ENCODE measurements at regions not wholly inside any gene's neighbourhood (a gene's known extent, or its start where the extent isn't known, plus 50 kb on each side); places are given as distances from the start of the nearest gene placed in this dataset.

DNA sequence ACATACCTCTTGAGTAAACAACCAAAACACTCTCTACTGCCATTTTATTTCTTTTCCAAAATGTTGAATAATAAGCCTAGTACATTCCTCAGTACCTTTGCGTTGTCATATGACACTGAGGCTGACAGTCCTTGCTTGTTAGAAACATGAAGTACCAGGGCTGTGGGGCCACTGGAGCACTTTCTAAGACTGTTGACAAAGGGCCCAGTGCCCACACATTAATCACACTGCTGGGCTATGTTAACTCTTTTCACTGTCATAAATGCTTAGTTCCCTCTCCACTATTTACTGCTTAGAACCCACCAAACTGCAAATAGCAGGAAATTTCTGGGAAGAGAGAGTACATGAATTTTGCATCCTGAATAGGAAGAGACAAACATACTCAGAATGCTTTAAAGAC is 57.1 kb downstream of the FAM47B start:
- ChIA-PET CTCF (no interaction called here), POLR2A (no interaction called here)
- TF ChIP-seq, protein P1, sequence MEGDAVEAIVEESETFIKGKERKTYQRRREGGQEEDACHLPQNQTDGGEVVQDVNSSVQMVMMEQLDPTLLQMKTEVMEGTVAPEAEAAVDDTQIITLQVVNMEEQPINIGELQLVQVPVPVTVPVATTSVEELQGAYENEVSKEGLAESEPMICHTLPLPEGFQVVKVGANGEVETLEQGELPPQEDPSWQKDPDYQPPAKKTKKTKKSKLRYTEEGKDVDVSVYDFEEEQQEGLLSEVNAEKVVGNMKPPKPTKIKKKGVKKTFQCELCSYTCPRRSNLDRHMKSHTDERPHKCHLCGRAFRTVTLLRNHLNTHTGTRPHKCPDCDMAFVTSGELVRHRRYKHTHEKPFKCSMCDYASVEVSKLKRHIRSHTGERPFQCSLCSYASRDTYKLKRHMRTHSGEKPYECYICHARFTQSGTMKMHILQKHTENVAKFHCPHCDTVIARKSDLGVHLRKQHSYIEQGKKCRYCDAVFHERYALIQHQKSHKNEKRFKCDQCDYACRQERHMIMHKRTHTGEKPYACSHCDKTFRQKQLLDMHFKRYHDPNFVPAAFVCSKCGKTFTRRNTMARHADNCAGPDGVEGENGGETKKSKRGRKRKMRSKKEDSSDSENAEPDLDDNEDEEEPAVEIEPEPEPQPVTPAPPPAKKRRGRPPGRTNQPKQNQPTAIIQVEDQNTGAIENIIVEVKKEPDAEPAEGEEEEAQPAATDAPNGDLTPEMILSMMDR (IDR thresholded peaks at IDR 0.05; ENCODE audit: insufficient read depth, low read length, missing control alignments) = no peak
- no peak overlapping the region for H3K4me3 ChIP-seq (ENCODE audit: low read depth, low read length)
- DNase-seq (ENCODE audit: low read depth, low spot score) = no peak

DNA sequence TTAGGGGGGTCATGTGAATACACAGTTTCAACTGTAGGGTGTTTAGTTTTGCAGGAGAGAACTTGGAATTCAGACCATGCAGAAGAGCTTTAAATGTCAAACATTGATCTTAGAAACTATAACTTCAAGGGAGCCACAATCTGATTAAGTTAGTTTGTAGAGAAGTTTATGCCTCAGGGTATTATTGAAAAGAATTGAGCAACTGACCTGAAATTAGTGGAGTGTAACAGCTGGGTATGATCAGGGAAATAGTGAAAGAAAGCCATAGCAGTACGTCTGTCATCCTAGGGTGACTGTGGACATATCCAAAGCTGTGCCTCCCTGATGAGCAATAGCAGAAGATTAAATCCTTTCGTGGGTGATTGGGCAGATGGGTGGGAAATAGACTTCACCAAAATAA is 63.8 kb downstream of the FAM47B start:
- no peak overlapping the region for H3K4me3 ChIP-seq (ENCODE audit: low read depth, low read length)
- TF ChIP-seq, protein P1 (IDR thresholded peaks at IDR 0.05; ENCODE audit: insufficient read depth, low read length, missing control alignments) = no peak
- DNase-seq (ENCODE audit: low read depth, low spot score) = no peak
- ChIA-PET CTCF (no interaction called here), POLR2A (no interaction called here)

DNA sequence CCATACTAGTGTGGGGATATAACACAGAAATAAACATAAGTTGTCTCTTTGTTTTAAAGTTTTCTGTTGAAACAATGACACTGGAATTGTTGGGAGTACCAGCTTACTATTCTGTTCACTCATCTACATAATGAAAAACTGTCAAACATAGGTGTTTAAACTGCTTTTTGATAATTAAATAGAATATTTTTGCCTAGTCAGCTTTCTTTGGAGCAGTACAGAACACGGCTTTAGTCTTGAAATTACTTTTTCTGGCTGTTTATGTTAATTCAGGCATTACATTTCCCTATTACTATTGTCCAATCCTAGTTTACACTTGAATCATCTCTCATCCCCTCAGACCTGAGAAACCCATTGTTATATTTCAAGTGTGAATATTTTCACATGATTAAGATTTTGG is 73.0 kb downstream of the FAM47B start:
- CTCF ChIA-PET = no interaction called here
- POLR2A ChIA-PET = no interaction called here

DNA sequence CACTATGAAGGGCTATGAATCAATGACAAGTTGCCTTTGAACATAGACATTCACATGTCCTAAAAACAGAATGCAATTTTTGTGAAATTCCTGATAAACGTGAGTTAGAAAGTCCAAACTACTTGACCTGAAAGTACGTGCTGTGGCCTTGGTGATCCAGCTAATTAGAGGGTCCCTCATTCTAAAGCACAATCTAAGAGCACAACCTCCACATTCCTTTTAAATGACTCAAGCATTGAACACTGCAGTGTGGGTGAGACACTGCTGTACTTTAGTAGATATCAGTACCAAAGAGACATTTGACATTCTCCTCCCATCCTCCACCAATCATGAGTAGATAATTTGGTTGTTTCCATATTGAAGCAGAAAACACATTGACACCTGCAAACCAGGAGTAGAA is 73.5 kb downstream of the FAM47B start:
- H3K4me3 ChIP-seq (ENCODE audit: low read depth, low read length) = no peak overlapping the region
- TF ChIP-seq, protein P1 (IDR thresholded peaks at IDR 0.05; ENCODE audit: insufficient read depth, low read length, missing control alignments) = no peak
- ChIA-PET CTCF (no interaction called here), POLR2A (no interaction called here)
- no peak for DNase-seq (ENCODE audit: low read depth, low spot score)

More for the DNA sequence above, 73.0 kb downstream of the FAM47B start:
- no peak for DNase-seq (ENCODE audit: low read depth, low spot score)
- TF ChIP-seq, protein P1 (IDR thresholded peaks at IDR 0.05; ENCODE audit: insufficient read depth, low read length, missing control alignments) = no peak
- no peak overlapping the region for H3K4me3 ChIP-seq (ENCODE audit: low read depth, low read length)

DNA sequence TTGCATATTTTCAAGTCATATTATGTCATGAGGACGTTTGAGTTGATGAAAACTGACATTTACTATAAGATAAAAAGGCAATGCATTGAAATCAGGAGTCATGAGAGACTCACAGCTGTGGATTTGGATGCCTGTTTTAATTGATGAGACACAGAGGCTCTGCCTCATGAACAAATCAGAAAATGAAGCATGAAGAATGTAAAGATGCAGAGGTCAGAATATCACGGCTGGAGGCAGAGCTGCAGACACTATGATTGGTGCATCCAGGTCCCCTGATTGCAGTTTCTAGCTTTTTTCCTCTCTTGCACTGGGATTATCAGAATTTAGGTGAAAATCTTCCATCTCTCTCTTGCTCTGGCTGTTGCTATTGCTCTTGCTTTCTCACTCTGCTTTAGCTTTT is 74.7 kb downstream of the FAM47B start:
- DNase-seq (ENCODE audit: low read depth, low spot score) = no peak
- ChIA-PET CTCF (no interaction called here), POLR2A (no interaction called here)
- TF ChIP-seq, protein P1 (IDR thresholded peaks at IDR 0.05; ENCODE audit: insufficient read depth, low read length, missing control alignments) = no peak
- H3K4me3 ChIP-seq (ENCODE audit: low read depth, low read length) = no peak overlapping the region

DNA sequence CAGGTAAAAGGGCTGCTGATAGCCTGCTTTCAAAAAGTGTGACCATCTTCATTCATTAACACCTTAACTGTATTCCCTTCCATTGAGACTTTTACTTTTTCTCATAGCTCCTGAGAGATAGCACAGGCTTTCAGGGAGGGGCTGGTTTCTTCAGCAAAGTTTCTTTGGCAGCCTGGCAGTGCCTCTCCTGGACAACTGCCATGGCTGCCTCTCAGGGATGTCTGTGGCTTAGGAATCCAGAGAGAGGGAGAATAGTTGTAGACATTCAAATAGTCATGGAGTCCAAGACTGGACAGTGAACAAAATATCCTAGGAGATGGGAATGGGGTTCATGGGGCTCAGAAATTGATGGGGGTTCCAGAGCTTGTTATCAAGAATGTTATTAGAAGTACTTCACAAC is 81.1 kb downstream of the FAM47B start:
- H3K4me3 ChIP-seq (ENCODE audit: low read depth, low read length) = no peak overlapping the region
- POLR2A ChIA-PET = no interaction called here
- DNase-seq (ENCODE audit: low read depth, low spot score) = no peak
- CTCF ChIA-PET = no interaction called here
- TF ChIP-seq, protein P1 (IDR thresholded peaks at IDR 0.05; ENCODE audit: insufficient read depth, low read length, missing control alignments) = no peak
